Lower leg skin (tissue), 4 donors: ENCODE measurements at regions not wholly inside any gene's neighbourhood (a gene's known extent, or its start where the extent isn't known, plus 50 kb on each side); places are given as distances from the start of the nearest gene placed in this dataset.

Experiments used
- DNase-seq, 2 donors: peaks; one replicate each; pipeline ENCODE4 v3.0.0-alpha.2; 2019; ENCODE audit warnings: low spot score in 2 of 2
- H3K4me3 ChIP-seq: fragments of 200-600 bp; sonication (generic); 2 replicates; pipeline ENCODE4 v1.5.1; 2017; ENCODE audit warnings: mild to moderate bottlenecking, low read depth; ENCODE audit not compliant: poor library complexity, severe bottlenecking
- POLR2A ChIP-seq, 2 donors: fragments of 450-650 bp; IDR thresholded peaks; one replicate each; pipeline ENCODE4 v1.6.1; 2016 to 2017; ENCODE audit warnings: antibody characterized with exemption in 2 of 2, mild to moderate bottlenecking in 1 of 2, moderate library complexity in 1 of 2
- WGBS, 2 donors: methylation state at CpG; one replicate each; pipeline ENCODE4 v1.1.5; 2018; 5-methylcytosine and 5-hydroxymethylcytosine counted together
- intact Hi-C: fragments of 100-400 bp; cut with DNase I; formaldehyde crosslinking; loops from one replicate; pipeline ENCODE4 v1.15.0; 2023; ENCODE audit warnings: low total_unique reads
- TF ChIP-seq, protein P1 (sequence below), 3 donors: fragments of 450-650 bp; IDR thresholded peaks; one replicate each; pipeline ENCODE4 v1.5.1; 2016; ENCODE audit warnings: antibody characterized with exemption in 3 of 3, mild to moderate bottlenecking in 3 of 3, moderate library complexity in 2 of 3

DNA sequence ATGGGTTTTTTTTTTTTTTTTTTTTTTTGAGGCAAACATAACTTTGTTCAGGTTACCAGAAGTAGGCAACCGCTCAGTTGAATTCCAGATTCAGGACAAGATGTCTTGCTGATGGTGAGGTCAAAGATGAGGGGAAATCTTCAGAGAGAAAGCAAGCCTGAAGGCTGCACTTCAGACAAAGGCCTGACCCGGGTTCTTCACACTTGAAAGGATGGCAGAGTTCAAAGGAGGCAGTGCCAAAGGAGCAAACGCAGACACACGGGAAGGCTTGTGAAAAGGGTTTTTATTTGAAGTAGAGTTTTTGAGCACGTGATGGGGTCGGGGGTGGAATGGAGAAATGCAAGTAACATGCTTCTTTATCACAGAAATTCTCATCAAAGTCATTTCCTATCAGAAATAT, 960.2 kb upstream of the EEF2KMT start:
- no peak overlapping the region for H3K4me3 ChIP-seq
- TF ChIP-seq POLR2A (IDR thresholded peaks at IDR 0.05), result no peak
- TF ChIP-seq, protein P1, sequence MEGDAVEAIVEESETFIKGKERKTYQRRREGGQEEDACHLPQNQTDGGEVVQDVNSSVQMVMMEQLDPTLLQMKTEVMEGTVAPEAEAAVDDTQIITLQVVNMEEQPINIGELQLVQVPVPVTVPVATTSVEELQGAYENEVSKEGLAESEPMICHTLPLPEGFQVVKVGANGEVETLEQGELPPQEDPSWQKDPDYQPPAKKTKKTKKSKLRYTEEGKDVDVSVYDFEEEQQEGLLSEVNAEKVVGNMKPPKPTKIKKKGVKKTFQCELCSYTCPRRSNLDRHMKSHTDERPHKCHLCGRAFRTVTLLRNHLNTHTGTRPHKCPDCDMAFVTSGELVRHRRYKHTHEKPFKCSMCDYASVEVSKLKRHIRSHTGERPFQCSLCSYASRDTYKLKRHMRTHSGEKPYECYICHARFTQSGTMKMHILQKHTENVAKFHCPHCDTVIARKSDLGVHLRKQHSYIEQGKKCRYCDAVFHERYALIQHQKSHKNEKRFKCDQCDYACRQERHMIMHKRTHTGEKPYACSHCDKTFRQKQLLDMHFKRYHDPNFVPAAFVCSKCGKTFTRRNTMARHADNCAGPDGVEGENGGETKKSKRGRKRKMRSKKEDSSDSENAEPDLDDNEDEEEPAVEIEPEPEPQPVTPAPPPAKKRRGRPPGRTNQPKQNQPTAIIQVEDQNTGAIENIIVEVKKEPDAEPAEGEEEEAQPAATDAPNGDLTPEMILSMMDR (IDR thresholded peaks at IDR 0.05), result no peak
- 44 to 53% methylated on average over 6 of the region's 6 CpGs for WGBS, 2 donors
- DNase-seq, result no peak
- intact Hi-C loops, result no loop called here

DNA sequence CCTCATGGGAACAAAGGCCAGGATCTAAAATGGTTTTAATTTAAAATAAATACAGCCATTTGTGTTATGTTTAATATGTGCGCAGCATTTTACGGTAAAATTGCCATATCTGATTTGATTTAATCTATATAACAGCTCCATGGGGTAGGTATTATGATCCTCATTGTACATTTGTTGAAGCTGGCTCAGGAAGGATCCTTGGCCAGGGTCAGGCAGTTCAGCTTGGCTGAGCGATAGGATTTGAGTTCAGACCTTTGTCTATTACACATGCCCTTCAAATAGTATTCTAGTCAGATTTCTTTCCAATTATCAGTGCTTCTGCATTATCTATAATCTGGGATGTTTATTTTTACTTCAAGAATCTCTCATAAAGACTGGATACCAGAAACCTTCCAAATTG, 950.4 kb upstream of the EEF2KMT start:
- TF ChIP-seq, protein P1 (IDR thresholded peaks at IDR 0.05), result no peak
- no peak for TF ChIP-seq POLR2A (IDR thresholded peaks at IDR 0.05)
- intact Hi-C loops, result no loop called here
- no peak overlapping the region for H3K4me3 ChIP-seq
- WGBS, 2 donors, result 62 to 76% methylated on average over 3 of the region's 3 CpGs
- DNase-seq, result no peak

DNA sequence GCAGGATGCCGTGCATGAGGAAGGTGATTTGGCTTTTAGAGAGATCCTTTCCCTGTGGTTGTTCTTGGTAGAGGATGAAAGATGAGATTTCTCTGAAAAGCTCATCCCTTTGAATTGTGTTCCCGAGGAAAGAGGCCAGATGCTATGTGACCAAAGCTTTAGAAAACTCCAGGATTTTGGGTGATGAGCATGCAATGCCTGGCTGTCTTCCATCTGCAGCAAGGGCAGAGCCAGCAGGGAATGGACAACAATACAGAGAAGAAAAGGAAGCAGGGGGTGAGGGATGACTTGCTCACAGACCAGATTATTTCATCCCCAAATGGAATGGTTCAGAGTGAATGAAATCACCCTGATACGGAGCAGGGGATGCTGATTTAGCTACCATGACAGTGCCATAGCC, 949.7 kb upstream of the EEF2KMT start:
- TF ChIP-seq, protein P1 (IDR thresholded peaks at IDR 0.05), result no peak
- no peak for TF ChIP-seq POLR2A (IDR thresholded peaks at IDR 0.05)
- intact Hi-C loops, result no loop called here
- WGBS, 2 donors, result 58% methylated on average over 3 of the region's 3 CpGs
- DNase-seq, result no peak
- H3K4me3 ChIP-seq, result no peak overlapping the region

DNA sequence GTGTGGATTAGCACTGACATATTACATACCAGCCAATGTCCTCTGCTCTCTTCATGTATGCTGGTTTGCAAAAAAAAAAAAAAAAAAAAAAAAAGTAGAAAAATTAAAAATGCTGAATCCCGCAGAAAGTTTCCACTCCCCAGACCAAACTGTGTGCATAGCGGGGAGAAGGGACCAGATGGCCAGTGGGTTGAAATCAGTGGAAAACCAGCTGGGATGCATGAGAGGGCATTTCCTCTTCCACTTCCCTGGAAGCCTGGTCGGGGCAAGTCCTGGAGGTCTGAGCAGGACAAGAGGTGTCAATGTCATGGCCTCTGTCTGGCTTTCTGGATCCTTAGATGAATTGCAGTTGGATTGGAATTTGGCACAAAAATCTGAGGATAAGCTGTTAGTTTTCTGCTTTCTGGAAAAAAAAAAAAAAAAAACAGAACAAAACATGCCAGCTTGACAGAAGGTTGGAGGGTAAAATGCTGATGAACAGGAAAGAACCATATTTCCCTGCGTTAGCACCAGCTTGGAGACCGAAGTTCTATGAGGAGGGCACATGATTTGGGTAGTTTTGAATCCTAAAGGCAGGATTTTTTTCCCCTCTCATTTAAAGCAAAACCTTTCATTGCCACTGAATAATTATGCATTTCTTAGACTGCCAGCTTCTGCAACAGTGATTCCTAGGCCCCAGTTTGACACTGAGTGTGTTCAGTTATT, 941.5 kb upstream of the EEF2KMT start:
- intact Hi-C loops, result no loop called here
- 86 to 89% methylated on average over 5 of the region's 5 CpGs for WGBS, 2 donors
- TF ChIP-seq POLR2A (IDR thresholded peaks at IDR 0.05), result no peak
- TF ChIP-seq, protein P1 (IDR thresholded peaks at IDR 0.05), result no peak
- DNase-seq, result no peak
- no peak overlapping the region for H3K4me3 ChIP-seq

DNA sequence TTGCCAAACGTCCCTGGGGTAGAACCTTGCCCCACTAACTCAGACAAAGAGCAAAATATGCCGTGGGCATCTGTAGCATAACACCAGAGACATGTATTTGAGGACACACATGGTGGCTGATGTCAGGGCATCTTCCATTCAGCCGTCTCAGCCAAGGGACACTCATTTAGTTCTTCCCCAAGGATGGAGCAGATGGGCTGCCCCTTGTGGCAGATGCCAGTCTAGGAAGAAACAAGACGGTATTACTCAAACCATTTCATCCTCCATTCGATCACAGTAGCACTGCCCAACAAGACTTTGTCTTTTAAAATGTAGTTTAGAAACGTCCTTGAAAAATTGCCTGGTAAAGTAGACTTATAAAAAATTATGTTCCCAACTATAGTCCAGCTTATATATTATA, 937.6 kb upstream of the EEF2KMT start:
- no peak overlapping the region for H3K4me3 ChIP-seq
- WGBS, 2 donors, result 58 to 71% methylated on average over 6 of the region's 6 CpGs
- no peak for DNase-seq
- intact Hi-C loops, result no loop called here
- TF ChIP-seq POLR2A (IDR thresholded peaks at IDR 0.05), result no peak
- TF ChIP-seq, protein P1 (IDR thresholded peaks at IDR 0.05), result no peak

DNA sequence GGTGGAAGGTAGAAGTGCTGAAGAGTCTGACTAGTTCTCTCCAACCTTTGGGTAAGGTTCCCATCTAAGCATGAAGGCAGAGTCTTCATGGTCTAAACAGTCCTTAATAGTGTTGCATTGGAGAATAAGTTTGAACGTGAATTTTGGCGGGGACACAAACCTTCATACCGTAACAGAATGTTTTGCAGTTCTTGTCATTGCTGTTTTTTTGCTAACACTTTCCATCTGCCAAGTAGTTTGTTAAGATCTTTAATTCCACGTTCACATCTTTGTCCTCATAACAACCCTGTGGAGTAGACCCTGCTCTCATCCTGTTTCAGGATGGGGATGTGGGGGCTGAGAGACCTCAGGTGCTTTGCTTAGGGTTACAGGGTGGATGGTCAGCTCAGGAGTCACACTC, 936.9 kb upstream of the EEF2KMT start:
- TF ChIP-seq, protein P1 (IDR thresholded peaks at IDR 0.05), result no peak
- no peak for TF ChIP-seq POLR2A (IDR thresholded peaks at IDR 0.05)
- no peak for DNase-seq
- intact Hi-C loops, result no loop called here
- 82% methylated on average over 4 of the region's 4 CpGs for WGBS, 2 donors
- no peak overlapping the region for H3K4me3 ChIP-seq
